Kidney epithelial cell (primary cell): ENCODE measurements at regions not wholly inside any gene's neighbourhood (a gene's known extent, or its start where the extent isn't known, plus 50 kb on each side); places are given as distances from the start of the nearest gene placed in this dataset.

Source experiments
- DNase-seq: peaks from one replicate; pipeline ENCODE4 v3.0.0-alpha.2; 2010; ENCODE audit warnings: low read depth
- H3K27me3 ChIP-seq: 2 replicates; pipeline ENCODE4 v1.6.0; 2011; ENCODE audit warnings: low read length; ENCODE audit not compliant: control insufficient read depth, insufficient read depth
- H3K36me3 ChIP-seq: 2 replicates; pipeline ENCODE4 v1.5.1; 2011; ENCODE audit warnings: low read length; ENCODE audit not compliant: control insufficient read depth, insufficient read depth
- H3K4me3 ChIP-seq: 2 replicates; pipeline ENCODE4 v1.5.1; 2011; ENCODE audit warnings: low read depth, mild to moderate bottlenecking, control low read depth, low read length
- CTCF ChIP-seq: IDR thresholded peaks from 2 replicates; pipeline ENCODE4 v1.5.1; 2011; ENCODE audit warnings: mild to moderate bottlenecking, moderate library complexity, low read length, control low read depth, inconsistent platforms; ENCODE audit not compliant: insufficient read depth, poor library complexity, severe bottlenecking

DNA sequence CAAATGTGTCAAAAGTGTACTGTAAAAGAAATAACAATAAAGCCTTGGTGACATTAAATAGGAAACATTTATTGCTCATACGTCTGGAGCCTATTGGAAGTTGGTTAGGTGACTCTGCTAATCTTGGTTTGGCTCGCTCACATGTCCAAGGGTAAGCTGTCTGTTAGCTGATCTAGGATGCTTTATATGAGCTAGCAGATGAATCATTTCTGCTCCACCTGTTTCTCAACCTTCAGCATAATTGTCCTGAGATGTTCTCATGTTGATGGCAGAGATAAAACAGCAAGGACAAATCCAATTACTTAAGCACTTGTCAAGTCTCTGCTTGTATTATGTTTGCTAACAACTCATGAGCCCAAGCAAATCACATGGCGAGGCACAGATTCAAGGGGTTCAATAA lies 56.0 kb upstream of the CD53 start:
- Histone ChIP-seq H3K36me3 (no peaks in the 10 kb centered on the region), H3K4me3 (no peak overlapping the region), H3K27me3 (no peaks in the 10 kb centered on the region)
- no peak for TF ChIP-seq CTCF
- no peak for DNase-seq

GRCh38 chr1:110811529-110811928 lies 61.4 kb upstream of the CD53 start:
- no peak overlapping the region for H3K4me3 ChIP-seq
- no peak for TF ChIP-seq CTCF
- H3K27me3 ChIP-seq, result no peaks in the 10 kb centered on the region
- no peak for DNase-seq
- H3K36me3 ChIP-seq, result no peaks in the 10 kb centered on the region

GRCh38 chr1:110800079-110800478 lies 72.9 kb upstream of the CD53 start:
- Histone ChIP-seq H3K4me3 (no peak overlapping the region), H3K36me3 (no peaks in the 10 kb centered on the region), H3K27me3 (no peaks in the 10 kb centered on the region)
- no peak for TF ChIP-seq CTCF
- no peak for DNase-seq

GRCh38 chr1:110798691-110799256 lies 74.2 kb upstream of the CD53 start:
- TF ChIP-seq CTCF, result no peak

DNA sequence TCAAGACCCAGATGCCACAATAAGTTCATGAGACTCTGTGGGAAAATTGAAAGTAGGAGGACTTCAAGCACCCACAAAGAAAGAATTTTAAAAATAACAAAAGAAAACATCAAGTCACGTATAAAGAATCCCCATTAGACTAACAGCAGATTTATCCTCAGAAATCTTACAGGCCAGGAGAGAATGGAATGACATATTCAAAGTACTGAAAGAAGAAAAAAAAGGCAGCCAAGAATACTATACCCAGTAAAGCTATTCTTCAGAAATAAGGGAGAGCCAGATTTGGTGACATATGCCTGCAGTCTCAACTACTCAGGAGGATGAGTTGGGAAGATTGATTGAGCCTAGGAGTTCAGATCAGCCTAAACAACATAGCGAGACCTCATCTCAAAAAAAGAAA lies 84.3 kb upstream of the CD53 start:
- no peak for TF ChIP-seq CTCF
- Histone ChIP-seq H3K4me3 (no peak overlapping the region), H3K36me3 (no peaks in the 10 kb centered on the region), H3K27me3 (no peaks in the 10 kb centered on the region)
- no peak for DNase-seq

More at GRCh38 chr1:110798691-110799256, 74.2 kb upstream of the CD53 start:
- DNase-seq, result no peak
- Histone ChIP-seq H3K4me3 (no peak overlapping the region), H3K27me3 (no peaks in the 10 kb centered on the region), H3K36me3 (no peaks in the 10 kb centered on the region)

DNA sequence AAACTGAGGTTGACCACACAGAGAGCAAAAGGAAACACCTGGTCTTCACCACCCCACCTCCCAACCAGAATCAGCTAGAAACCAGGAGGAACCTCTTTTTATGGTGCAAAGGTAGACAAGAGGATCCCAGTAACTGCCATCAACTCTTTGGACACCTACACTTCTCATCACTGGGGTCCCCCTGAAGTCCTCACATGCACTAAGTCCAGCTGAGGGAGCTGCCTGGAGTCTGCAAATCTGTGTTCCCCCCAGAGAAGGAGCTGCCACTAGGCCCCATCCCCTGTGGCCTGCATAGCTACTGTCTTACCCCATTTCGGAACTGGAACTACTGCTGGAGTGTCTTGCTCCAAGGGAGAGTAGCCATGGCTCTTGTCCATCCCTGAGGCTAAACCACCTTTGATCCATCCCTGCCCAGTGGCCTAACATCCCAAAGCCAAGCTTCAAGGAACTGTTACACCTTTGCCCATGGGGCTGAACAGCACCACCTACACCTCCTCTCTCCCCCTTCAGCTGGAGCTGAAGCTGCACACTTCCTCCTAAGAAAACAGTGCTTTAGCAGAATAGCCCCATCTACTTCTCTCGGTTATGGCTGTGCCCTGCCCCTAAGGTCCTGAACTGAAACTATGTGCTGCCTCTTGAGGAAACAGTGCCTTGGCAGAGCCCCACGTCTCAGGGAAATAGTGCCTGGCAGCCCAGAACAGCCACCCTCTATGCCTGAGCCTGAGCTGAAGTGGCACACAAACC lies 85.4 kb upstream of the CD53 start:
- no peaks in the 10 kb centered on the region for H3K36me3 ChIP-seq
- no peak overlapping the region for H3K4me3 ChIP-seq
- DNase-seq, result no peak
- H3K27me3 ChIP-seq, result no peaks in the 10 kb centered on the region
- TF ChIP-seq CTCF, result no peak
